ENCODE measurements at regions not wholly inside any gene's neighbourhood (a gene's known extent, or its start where the extent isn't known, plus 50 kb on each side); places are given as distances from the start of the nearest gene placed in this dataset.

DNA sequence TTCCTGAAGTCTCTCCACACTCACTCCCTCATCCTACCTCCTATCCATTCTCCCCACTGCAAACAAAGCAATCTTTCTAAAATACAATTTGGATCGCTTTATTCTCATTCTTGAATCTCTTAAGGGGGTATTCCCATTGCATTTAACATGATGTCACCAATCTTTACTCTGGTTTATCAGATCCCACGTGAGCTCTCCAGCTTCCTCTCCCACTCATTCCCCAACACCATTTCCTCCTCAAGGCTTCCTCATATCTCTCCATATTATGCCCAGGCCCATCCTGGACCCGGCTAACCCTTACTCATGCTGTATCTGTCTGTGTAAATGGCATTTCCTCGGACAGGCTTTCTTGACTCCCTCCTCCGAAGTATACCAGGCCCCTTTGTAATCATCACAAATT lies 165.0 kb downstream of the CD47 start:
- no peak overlapping the region for H3K27ac ChIP-seq
- TF ChIP-seq, protein P1, sequence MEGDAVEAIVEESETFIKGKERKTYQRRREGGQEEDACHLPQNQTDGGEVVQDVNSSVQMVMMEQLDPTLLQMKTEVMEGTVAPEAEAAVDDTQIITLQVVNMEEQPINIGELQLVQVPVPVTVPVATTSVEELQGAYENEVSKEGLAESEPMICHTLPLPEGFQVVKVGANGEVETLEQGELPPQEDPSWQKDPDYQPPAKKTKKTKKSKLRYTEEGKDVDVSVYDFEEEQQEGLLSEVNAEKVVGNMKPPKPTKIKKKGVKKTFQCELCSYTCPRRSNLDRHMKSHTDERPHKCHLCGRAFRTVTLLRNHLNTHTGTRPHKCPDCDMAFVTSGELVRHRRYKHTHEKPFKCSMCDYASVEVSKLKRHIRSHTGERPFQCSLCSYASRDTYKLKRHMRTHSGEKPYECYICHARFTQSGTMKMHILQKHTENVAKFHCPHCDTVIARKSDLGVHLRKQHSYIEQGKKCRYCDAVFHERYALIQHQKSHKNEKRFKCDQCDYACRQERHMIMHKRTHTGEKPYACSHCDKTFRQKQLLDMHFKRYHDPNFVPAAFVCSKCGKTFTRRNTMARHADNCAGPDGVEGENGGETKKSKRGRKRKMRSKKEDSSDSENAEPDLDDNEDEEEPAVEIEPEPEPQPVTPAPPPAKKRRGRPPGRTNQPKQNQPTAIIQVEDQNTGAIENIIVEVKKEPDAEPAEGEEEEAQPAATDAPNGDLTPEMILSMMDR (conservative IDR thresholded peaks at IDR 0.05): no peak

DNA sequence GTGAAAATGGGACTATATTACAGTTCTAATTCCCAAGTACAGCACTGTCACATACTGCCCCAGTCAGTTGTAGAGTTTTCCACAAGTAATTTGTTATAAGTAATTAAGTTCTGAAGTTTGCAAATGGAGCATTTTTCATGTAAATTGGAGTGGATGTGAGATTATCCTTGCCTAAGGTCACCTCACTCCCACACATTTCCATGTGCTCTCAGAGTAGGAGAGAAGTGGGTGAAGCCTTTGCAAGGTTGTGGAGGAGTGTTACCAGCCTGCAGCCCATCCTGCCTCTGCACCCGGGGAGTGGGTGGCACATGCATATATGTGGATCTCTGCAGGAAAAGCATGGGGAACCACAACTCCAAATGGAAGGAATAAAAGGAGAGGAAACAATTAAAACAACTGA lies 169.8 kb downstream of the CD47 start:
- no peak overlapping the region for H3K27ac ChIP-seq
- TF ChIP-seq, protein P1 (conservative IDR thresholded peaks at IDR 0.05): no peak

GRCh38 chr3:107920538-107920937 lies 170.3 kb downstream of the CD47 start:
- no peak overlapping the region for H3K27ac ChIP-seq

DNA sequence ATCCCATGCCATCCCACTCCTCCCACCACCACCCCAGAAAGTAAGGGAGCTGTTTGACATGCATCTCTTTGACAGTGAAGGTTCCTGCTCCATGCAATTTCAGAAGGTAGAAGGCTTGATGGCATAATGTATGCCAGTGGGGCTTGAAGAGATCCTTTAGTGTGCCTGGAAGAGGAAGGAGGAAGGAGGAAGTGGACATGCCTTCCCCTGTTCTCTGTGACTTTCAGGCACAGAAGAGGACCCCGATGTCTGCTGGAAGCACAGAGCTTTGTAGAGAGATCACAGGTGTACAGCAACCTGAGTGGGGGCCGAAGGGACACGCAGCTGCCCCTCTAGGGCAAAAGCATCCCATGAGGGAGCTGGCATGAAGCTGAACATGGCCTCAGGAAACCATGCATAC lies 171.6 kb downstream of the CD47 start:
- no peak overlapping the region for H3K27ac ChIP-seq
- TF ChIP-seq, protein P1 (conservative IDR thresholded peaks at IDR 0.05): no peak

More at GRCh38 chr3:107920538-107920937, 170.3 kb downstream of the CD47 start:
- TF ChIP-seq, protein P1 (conservative IDR thresholded peaks at IDR 0.05): no peak

DNA sequence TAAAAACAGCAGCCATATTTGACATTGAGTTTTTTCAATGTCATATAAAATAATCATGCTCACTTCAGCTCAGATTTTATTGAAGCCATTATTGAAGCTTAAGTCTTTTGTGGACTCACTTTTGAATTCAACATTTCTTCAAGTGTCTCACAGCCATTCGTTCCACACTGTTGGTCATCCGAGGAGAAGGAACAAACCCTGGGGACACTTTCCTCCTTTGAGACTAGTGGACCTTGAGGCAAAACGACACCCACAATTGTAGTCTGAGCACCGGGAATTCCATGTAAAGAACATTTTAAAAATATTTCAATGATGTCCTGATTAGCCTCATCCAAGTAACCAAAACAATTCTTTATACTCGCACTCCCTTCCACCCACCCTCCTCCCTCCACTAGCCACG lies 174.7 kb downstream of the CD47 start:
- TF ChIP-seq, protein P1 (conservative IDR thresholded peaks at IDR 0.05): no peak
- no peak overlapping the region for H3K27ac ChIP-seq

DNA sequence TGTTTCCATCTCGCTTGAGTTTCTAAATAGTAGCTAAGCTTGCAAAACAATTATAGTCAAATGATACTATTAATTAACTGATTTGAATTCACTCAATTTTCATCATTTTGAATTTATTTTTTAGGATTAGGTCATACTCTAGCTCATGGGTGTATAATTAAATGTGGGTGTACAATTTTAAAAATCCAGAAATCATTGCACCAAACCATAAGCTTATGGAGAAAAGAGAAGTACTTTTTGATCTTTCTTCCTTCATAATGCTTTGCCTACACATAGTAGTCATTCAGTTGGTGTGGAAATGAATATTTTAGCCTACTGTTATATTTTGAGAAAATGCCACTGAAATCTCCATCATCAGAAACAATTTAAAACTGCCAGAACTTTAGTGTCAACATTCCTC lies 175.1 kb downstream of the CD47 start:
- TF ChIP-seq, protein P1 (conservative IDR thresholded peaks at IDR 0.05): no peak
- H3K27ac ChIP-seq: no peak overlapping the region

DNA sequence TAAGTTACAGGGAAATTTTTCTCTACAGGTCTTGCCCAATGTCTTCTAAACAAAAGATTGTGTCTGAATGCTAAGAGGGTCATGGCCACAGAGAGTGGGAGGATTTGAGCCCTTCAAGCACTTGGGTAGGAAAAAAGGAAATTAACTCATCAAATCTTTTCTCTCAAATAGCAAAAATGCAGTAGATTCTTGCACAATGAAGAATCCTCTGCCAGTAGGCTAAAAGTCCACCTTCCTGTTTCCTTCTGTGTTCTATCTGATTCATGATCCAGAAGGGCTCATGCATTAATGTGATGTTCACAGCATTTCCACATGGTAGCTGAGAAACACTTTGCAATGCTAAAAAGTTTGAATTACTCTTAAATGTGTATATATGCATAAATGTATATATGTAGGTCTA lies 177.1 kb downstream of the CD47 start:
- TF ChIP-seq, protein P1 (conservative IDR thresholded peaks at IDR 0.05): no peak
- H3K27ac ChIP-seq: no peak overlapping the region

Measured in VCaP (cell line).